ENCODE measurements at regions not wholly inside any gene's neighbourhood (a gene's known extent, or its start where the extent isn't known, plus 50 kb on each side); places are given as distances from the start of the nearest gene placed in this dataset.
A peak's percentile ranks its signal among the peaks of the same experiment; 100 is the strongest.
"Not testable (repeated sequence)": the region's sequence is repeated elsewhere in the genome, so short reads cannot be mapped to it uniquely, and the experiment has no call there.

- no peak for DNase-seq (ENCODE audit: low spot score)
These were observed 233.9 kb upstream of the FOXP2 start for GRCh38 chr7:114180556-114181266.

DNA sequence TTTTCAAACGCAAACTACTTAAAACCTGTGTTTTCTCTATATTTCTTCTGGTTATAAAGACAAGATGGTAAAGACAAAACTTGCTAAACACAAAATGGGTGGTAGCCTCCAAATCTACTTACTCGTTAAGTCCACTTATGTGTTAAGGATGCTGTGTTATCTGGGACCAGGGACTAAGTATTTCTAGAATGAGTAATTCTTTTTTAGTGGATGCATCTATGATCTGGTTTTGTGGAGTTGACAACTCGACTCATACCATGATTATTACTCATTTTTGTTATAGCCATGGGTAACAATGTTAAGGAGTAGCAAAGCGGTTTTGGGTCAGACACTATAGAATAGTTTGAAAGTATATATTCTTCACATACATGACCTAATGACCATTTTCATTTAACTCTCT is 239.5 kb upstream of the FOXP2 start:
- no peak for DNase-seq (ENCODE audit: low spot score)

GRCh38 chr7:114173170-114173890 is 241.3 kb upstream of the FOXP2 start:
- no peak for DNase-seq (ENCODE audit: low spot score)

GRCh38 chr7:114169389-114169788 is 245.2 kb upstream of the FOXP2 start:
- DNase-seq (ENCODE audit: low spot score), result not testable (repeated sequence)

GRCh38 chr7:114160925-114161324 is 242.1 kb upstream of the PPP1R3A start:
- peak; percentile 66 for DNase-seq (ENCODE audit: low spot score)

DNA sequence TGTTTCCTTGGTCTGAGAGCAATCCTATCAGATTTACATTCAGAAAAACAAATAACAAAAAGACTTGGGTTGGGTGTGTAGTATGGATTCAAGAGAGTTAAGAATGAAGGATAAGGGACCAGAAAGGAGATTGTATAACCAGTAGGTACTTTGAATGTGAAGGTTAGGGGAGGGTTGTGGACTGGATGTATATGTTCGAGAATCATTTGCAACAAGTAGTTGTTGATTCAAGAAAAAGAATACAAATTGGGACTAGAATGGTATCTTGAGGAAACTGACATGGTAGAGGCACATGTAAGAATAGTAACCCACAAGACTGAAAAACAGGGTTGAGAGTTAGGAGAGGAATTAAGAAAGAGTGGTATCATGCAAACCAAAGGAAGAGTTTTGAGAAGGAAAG is 240.0 kb upstream of the PPP1R3A start:
- no peak for DNase-seq (ENCODE audit: low spot score)

DNA sequence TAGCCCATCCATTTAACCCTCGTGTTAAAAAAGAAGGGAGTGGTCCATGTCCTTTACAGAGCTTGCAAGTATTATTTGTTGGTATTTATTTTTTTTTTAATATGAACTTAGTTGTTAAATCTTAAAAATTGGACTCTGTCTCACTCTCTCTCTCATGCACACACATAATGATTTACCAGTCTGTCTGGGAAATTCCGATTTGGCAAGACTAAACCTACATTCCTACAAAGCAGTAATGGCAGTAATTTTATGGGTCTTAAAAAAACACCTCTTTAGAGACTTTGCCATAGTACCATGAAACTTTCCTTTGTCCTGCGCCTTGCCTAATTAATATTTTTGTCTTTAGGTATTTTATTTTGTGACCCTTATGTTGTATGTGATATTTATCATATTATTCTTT is 239.5 kb upstream of the PPP1R3A start:
- DNase-seq (ENCODE audit: low spot score), result no peak

DNA sequence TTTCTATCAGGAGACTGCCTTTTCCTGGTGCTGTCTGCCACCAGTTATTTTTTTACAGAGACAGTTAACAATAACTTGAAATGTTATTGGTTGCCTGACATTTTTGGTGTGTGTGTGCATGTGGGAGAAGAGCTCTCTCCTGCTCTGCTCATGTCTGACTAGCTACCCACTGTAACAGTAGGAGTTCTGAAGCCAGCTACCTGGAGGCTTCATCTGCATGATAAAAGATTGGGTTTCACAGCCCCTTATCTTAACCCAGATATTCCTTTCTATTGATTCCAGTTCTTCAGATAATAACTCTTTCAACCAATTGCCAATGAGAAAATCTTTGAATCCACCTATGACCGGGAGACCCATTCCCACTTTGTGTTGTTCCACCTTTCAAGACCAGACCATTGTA is 237.4 kb upstream of the PPP1R3A start:
- no peak for DNase-seq (ENCODE audit: low spot score)

DNA sequence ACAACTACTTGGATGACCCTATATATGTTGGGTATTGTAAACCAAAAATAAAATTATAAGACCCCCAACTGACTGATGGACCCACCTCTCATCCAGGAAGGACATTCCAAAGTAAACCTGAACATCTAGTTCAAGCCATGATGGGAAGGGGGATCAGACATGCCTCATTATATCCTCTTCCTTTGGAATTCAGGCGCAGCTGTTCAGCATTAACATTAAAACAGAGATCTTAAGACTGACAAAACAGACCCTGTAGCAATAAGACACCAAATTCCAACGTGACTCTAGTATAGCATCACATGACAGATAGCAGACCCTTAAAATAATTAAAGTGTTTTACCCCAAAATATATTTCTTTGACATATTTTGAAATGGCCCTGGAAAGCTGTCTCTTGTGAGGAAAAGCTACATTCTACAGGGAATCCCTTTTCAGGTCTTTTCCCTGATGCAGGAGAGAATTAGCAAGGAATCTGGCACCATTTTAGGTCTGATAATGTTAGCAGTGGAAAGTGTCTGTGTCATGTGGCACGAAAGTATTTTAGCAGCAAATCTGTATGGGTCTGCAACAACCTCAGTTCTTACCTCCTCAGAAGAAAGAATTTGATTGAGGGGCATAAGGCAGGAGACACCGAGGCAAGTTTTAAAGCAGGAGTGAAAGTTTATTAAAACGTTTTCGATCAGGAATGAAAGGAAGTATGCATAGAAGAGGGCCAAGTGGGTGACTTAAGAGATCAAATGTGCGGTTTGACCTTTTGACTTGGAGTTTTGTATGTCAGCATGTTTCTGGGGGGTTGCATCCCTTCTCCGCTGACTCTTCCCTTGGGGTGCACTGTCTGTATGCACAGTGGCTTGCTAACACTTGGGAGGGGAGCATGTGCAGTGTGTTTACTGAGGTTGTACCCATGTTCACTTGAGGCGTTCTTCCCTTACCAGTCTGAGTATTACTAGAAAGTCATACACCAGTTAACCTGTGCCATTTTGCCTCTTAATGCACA is 236.6 kb upstream of the PPP1R3A start:
- no peak for DNase-seq (ENCODE audit: low spot score)

DNA sequence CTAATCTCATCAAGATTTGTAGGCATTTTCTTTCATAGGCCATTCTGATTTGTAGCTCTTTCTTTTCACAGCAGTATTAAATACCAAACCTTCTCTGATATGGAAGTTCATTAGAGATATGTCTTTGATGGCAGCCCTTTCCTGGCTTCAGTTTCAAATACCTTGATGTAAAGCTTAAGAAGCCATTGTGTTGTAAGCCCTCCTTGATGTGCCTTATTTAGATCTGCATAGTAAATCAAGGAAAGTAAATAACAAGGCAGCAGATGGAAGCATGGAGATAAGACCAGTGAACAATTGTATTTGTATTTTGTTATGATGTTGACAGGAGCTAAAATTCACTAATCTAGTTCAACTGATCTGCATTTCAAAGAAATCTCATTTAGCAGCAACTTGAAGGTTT is 234.9 kb upstream of the PPP1R3A start:
- DNase-seq (ENCODE audit: low spot score), result no peak

DNA sequence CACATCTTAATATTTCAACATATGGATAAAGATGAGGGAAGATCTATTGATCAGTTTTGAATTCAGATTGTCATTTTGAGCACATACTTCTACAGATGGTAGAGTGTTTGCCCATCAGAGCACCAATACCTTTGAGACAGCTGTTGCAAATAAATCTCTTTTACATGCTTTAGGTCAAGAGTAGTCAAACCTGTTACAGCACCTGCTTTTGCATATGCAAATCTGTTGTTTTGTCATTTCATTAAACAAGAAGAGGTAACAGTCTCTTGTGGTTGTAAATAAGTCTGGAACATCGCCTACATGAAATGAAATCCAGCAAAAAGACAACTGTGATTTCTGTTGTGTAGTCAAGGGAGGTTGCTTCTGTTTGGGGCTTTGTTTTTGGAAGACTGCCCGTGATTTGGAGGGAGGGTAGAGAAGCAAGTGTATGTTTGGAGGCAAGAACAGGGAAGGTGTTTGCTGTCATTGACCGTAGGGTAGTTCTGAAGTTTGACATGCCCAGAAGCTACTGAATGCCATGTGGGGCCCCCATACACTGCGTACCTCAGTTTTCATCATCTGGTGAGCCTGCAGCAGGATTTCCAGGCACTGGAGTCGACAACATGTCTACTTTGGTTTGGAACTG is 233.6 kb upstream of the PPP1R3A start:
- DNase-seq (ENCODE audit: low spot score), result no peak

DNA sequence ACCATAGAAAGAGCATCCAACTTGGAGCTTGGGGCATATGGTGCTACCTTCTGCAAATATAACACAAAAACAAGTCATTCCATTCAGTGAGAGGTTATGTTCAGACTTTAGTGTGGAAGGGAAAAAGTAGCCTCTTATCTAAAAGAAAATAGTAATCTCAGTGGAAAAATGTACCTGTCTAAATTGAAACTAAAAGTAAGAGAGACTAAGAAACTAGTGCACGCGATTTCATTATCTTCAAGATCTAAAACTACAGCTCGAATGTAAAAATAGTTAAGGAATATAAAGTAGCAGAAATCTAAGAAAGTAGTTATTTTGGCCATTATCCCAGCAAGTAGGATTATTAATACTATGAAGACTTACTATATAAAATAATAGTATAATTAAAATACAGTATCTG is 233.0 kb upstream of the PPP1R3A start:
- no peak for DNase-seq (ENCODE audit: low spot score)

DNA sequence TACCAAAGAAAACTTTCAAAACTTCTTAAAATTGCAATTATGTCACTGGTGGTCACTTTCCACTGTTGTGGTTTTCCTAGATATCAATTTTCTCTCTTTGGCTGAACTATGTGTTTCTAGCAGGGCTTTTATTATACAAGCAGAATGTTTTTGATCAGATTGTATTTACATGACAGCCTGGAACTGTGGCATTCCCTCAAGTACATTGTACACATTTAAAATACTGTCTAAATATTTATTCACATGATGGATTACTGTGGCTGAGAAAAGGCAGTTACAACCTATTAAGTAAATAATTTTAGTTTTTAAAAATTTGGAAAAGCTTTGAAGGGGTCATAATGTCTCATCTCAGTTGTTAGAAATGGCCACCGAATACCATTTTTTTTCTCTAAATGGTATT is 231.9 kb upstream of the PPP1R3A start:
- DNase-seq (ENCODE audit: low spot score), result no peak

DNA sequence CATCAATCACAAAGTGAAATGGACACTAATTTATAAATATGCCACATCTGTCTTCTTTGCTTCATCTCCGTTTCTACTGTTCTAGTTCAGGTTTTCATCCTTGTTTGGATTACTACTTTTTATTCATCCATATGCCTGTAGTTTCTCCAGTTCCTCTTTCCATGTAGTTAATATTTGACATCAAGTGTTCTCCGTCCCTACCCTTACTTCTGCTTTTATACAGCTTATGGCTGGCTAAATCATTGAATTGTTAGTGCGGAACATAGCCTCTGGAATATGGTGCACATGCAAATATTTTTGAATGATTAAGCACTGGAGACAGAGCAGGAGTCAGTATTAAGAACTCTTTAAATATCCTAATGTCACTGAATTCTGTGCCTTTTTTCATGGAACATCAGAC is 230.0 kb upstream of the PPP1R3A start:
- DNase-seq (ENCODE audit: low spot score), result peak; percentile 59

DNA sequence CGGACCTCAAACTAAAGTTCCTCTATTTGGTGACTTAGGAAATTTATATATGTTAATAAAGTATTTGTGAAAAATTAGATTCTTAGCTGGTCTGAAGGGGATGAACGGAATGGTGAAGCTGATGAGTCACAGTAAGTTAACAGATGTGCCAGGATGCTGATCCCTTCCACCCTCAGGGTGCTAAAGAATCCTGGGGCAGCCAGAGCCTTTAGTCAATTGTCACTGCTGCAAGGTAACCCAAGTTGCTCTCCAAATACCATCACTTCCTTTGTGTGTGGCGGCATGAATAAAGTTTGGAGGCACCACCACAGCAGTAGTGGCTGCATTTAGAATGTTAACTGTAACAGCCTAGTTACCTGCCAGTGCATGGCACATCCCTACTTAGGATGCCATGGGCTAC is 222.6 kb upstream of the PPP1R3A start:
- no peak for DNase-seq (ENCODE audit: low spot score)

- DNase-seq (ENCODE audit: low spot score), result no peak
These were observed 221.8 kb upstream of the PPP1R3A start for GRCh38 chr7:114140561-114140960.

DNA sequence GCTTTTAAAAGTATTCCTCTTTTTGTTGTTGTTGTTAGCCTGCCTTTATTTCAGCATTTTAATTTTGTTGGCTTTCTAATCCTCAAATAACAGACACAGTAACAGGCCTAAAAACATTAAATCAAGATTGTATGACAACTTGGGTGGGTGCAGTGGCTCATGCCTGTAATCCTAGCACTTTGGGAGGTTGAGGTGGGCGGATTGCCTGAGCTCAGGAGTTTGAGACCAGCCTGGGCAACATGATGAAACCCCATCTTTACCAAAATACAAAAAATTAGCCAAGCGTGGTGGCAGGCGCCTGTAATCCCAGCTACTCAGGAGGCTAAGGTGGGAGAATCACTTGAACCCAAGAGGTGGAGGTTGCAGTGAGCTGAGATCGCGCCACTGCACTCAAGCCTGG is 220.9 kb upstream of the PPP1R3A start:
- not testable (repeated sequence) for DNase-seq (ENCODE audit: low spot score)

GRCh38 chr7:114138587-114138986 is 219.8 kb upstream of the PPP1R3A start:
- DNase-seq (ENCODE audit: low spot score), result no peak

- no peak for DNase-seq (ENCODE audit: low spot score)
These were observed 214.9 kb upstream of the PPP1R3A start for GRCh38 chr7:114133717-114134116.

- no peak for DNase-seq (ENCODE audit: low spot score)
These were observed 212.1 kb upstream of the PPP1R3A start for GRCh38 chr7:114130866-114131265.

- no peak for DNase-seq (ENCODE audit: low spot score)
These were observed 210.1 kb upstream of the PPP1R3A start for GRCh38 chr7:114128880-114129279.

DNA sequence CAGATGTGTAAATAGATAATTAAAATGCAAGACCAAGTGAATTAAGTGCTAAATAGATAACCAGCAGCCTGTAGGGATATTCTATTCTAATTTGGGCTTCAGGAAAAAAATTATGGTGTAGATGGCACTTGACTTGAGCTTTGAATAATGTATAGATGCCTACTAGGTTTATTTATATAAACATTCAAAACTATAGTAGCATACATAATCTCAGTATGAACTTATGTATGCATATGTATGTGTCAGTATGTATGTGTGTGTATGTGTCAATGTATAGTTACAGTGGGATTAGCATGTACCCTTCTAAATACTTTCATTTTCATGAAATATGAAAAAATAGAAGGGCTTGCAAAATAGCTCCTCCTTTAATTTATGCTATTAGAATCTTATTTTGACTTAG is 207.3 kb upstream of the PPP1R3A start:
- no peak for DNase-seq (ENCODE audit: low spot score)
